NCI-H1436 (cell line): ENCODE measurements at regions not wholly inside any gene's neighbourhood (a gene's known extent, or its start where the extent isn't known, plus 50 kb on each side); places are given as distances from the start of the nearest gene placed in this dataset.
"Not testable (repeated sequence)": the region's sequence is repeated elsewhere in the genome, so short reads cannot be mapped to it uniquely, and the experiment has no call there.

Experiments used
- DNase-seq: peaks from one replicate; lab custom pipeline; 2025; lab: John Stamatoyannopoulos, UW

GRCh38 chr16:61181982-61182381 is 854.3 kb downstream of the CDH8 start:
- DNase-seq: no peak

- DNase-seq: no peak
These were observed 856.7 kb downstream of the CDH8 start for GRCh38 chr16:61179561-61179960.

GRCh38 chr16:61165797-61166196 is 870.4 kb downstream of the CDH8 start:
- no peak for DNase-seq

GRCh38 chr16:61150351-61150750 is 885.9 kb downstream of the CDH8 start:
- DNase-seq: no peak

GRCh38 chr16:61149709-61150108 is 886.5 kb downstream of the CDH8 start:
- DNase-seq: no peak

- DNase-seq: no peak
These were observed 887.3 kb downstream of the CDH8 start for GRCh38 chr16:61148930-61149329.

- DNase-seq: no peak
These were observed 889.8 kb downstream of the CDH8 start for GRCh38 chr16:61146429-61146828.

GRCh38 chr16:61131447-61131846 is 904.8 kb downstream of the CDH8 start:
- DNase-seq: no peak

- DNase-seq: no peak
These were observed 907.5 kb downstream of the CDH8 start for GRCh38 chr16:61128545-61129323.

- no peak for DNase-seq
These were observed 930.7 kb downstream of the CDH8 start for GRCh38 chr16:61105544-61105943.

GRCh38 chr16:61098505-61098904 is 937.7 kb downstream of the CDH8 start:
- DNase-seq: no peak

GRCh38 chr16:61091300-61091699 is 944.9 kb downstream of the CDH8 start:
- DNase-seq: not testable (repeated sequence)

GRCh38 chr16:61083711-61084110 is 952.5 kb downstream of the CDH8 start:
- no peak for DNase-seq

GRCh38 chr16:61074324-61074723 is 961.9 kb downstream of the CDH8 start:
- no peak for DNase-seq

GRCh38 chr16:61057635-61058034 is 978.6 kb downstream of the CDH8 start:
- no peak for DNase-seq

- no peak for DNase-seq
These were observed 985.7 kb downstream of the CDH8 start for GRCh38 chr16:61050547-61050946.

- no peak for DNase-seq
These were observed 990.3 kb downstream of the CDH8 start for GRCh38 chr16:61045931-61046330.

- DNase-seq: no peak
These were observed 993.5 kb downstream of the CDH8 start for GRCh38 chr16:61042737-61043136.

GRCh38 chr16:61030616-61031015 is 1005.6 kb downstream of the CDH8 start:
- DNase-seq: no peak

GRCh38 chr16:61024180-61024900 is 1011.9 kb downstream of the CDH8 start:
- no peak for DNase-seq

GRCh38 chr16:61014869-61015268 is 1021.4 kb downstream of the CDH8 start:
- no peak for DNase-seq

GRCh38 chr16:61007694-61008093 is 1028.5 kb downstream of the CDH8 start:
- no peak for DNase-seq

- no peak for DNase-seq
These were observed 1030.3 kb downstream of the CDH8 start for GRCh38 chr16:61005952-61006351.
